Activated CD8-positive, alpha-beta memory T cell treated with anti-CD3 and anti-CD28 coated beads, Interleukin-2, amount 50 U/mL, for 24 hours (primary cell): ENCODE measurements at regions not wholly inside any gene's neighbourhood (a gene's known extent, or its start where the extent isn't known, plus 50 kb on each side); places are given as distances from the start of the nearest gene placed in this dataset.
A peak's percentile ranks its signal among the peaks of the same experiment; 100 is the strongest.
"Not testable (repeated sequence)": the region's sequence is repeated elsewhere in the genome, so short reads cannot be mapped to it uniquely, and the experiment has no call there.

Experiments used
- DNase-seq: peaks from one replicate; pipeline ENCODE4 v3.0.0-alpha.2; 2020; ENCODE audit errors: extremely low read depth

DNA sequence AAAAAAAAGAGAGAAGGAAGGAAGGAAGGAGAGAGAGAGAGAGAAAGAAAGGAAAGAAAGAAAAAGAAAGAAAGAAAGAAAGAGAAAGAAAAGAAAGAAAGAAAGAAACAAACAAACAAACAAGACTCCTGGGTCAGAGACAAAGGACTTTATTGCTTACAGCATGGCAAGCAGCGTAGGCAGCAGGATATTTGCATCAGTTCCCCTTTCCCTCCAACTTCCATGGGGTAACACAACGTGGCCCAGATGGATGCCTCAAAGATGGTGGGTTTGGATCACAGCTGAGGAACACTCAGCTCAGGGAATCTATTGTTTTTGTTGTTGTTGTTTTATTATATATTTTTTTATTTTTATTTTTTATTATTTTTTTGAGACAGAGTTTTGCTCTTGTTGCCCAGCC is 128.5 kb upstream of the VKORC1L1 start:
- DNase-seq, result no peak

GRCh38 chr7:65746398-65746669 is 126.5 kb upstream of the VKORC1L1 start:
- no peak for DNase-seq

- DNase-seq, result no peak
Measured at GRCh38 chr7:65749039-65749438, 123.8 kb upstream of the VKORC1L1 start.

- DNase-seq, result no peak
Measured at GRCh38 chr7:65749518-65749917, 123.4 kb upstream of the VKORC1L1 start.

DNA sequence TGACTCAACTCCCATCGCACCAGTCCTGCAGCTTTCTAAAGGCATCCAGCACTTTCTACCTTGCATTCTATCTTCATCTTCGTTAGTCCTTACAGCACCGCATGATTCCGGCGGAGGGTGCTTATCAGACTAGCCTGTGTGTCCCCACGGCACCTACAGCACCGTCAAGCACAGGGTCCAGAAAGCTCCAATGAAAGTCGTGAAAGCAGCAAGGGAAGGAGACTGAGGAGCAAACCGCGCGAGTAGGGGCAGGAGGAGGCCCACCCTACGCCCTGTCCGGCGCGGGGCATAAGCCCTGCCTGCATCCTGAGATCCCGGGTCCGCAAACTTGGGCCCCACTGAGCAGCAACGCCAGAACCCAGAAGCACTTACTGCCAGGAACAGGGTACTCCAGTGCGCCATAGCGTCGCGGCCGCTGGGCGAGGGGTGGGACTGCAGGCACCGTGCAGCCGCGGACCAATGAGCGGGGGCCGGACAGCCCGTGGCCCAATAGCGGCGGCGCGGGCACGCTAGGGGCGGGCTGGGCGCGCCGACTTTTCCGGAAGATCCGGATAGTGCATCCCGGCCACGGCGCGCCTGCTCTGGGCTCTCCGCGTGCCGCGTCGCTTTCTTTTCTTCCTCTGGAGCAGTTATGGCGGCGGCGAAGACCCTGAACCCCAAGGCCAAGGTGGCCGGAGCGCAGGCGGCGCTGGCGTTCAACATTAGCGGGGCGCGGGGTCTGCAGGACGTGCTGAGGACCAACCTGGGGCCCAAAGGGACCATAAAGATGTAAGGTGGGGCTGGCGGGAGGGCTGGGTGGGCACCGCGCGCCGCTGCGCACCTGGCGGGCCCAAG is 122.1 kb upstream of the VKORC1L1 start:
- DNase-seq, result peak; percentile 72

DNA sequence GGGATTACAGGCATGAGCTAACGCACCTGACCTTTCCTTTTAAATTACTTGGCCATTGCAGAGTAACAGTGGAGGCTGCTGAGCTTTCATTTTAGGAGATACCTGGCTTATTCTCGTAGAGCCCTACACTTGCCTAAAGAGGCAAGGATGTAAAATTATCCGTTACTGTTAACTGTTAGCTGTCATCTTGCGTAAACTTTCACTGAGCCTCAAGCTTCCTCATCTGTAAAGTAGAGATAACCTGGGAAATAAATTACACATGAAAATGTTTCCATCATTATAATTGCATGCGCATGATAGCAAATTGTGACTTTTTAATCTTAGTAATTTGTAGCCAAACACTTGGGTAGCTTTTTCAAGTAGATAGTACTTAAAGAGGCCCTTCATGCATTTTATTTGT is 118.8 kb upstream of the VKORC1L1 start:
- not testable (repeated sequence) for DNase-seq

DNA sequence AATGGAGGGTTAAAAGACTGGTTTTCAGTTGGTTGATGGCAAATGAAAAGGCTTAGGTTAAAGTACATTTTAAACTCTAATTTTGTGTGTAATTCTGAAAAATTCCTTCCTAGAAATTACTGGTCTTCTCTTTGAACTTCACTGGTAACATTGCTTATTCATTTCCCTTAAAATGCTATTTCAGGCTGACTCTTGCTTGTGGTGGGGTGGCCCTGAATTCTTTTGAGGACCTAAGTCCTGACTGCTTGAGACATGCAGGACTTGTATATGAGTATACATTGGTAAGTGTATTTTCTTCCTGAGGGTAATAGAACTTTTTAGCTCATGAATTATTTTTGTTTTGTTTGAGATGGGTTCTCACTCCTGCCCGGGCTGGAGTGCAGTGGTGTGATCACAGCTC is 113.9 kb upstream of the VKORC1L1 start:
- DNase-seq, result not testable (repeated sequence)

GRCh38 chr7:65762712-65763111 is 110.2 kb upstream of the VKORC1L1 start:
- not testable (repeated sequence) for DNase-seq

DNA sequence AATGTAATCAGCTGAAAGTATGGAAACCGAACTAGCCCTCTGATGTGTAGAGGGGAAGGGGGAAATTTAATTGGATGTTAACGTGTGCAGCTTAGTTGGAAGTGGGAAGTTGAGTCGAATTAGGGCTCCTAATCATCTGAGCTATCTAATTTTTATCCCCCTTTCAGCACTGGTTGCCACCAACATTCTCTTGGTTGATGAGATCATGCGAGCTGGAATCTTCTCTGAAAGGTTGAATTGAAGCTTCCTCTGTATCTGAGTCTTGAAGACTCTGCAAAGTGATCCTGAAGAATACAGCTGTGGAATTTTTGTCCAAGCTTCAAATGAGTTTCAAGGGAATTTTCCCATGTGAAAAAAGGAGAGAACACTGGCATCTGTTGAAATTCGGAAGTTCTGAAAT is 109.8 kb upstream of the VKORC1L1 start:
- DNase-seq, result not testable (repeated sequence)

GRCh38 chr7:65770473-65771225 is 102.2 kb upstream of the VKORC1L1 start:
- DNase-seq, result peak; percentile 84

- DNase-seq, result not testable (repeated sequence)
Measured at GRCh38 chr7:65771226-65771569, 101.7 kb upstream of the VKORC1L1 start.

DNA sequence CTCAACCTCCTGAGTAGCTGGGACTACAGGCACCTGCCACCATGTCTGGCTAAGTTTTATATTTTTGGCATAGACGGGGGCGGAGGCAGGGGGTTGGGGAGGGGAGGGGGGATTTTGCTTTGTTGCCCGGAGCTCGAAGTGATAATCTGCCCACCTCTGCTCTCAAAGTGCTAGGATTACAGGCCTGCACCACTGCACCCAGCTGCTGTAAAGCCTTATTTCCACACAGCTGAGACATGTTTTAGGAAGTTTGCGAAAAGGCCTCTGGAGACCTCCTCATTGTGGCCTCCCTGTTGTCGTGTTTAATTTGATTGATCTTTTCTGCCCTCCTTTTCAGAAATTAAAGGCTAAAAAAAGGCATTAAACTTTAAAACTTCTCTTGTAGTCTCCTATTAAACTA is 96.2 kb upstream of the VKORC1L1 start:
- not testable (repeated sequence) for DNase-seq

GRCh38 chr7:65789943-65790342 is 82.9 kb upstream of the VKORC1L1 start:
- DNase-seq, result not testable (repeated sequence)

DNA sequence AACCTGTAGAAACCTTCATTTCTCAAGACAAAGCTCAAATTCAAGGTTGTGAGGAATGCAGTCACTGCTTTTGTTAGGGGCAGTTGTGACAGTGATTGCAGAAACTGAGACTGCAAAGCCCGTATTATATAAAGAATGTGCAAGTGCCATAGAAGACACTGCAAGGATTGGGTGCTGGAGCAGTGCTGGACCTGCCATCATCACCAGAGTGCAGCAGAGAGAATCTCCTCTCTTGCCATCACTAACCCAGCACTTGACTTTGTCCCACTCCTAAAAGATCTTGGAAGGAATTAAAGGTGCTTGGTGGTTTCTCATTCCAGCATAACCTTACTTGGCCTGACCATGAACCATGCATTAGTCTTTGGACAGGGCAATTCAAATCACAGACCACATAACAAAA is 81.1 kb upstream of the VKORC1L1 start:
- DNase-seq, result not testable (repeated sequence)

DNA sequence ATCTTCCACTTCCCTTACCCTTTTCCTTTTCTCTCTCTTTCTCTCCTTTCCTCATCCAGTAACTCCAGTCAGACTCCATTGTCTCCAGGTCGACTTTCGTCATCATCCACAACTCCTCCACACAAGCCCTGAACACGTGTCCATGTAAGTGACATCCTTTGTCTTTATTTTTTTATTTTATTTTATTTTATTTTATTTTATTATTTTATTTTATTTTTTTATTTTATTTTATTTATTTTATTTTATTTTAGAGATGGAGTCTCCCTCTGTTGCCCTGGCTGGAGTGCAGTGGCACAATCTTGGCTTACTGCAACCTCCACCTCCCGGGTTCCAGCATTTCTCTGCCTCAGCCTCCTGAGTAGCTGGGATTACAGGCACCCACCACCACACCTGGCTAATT is 80.1 kb upstream of the VKORC1L1 start:
- not testable (repeated sequence) for DNase-seq

- DNase-seq, result not testable (repeated sequence)
Measured at GRCh38 chr7:65794671-65795391, 78.0 kb upstream of the VKORC1L1 start.

DNA sequence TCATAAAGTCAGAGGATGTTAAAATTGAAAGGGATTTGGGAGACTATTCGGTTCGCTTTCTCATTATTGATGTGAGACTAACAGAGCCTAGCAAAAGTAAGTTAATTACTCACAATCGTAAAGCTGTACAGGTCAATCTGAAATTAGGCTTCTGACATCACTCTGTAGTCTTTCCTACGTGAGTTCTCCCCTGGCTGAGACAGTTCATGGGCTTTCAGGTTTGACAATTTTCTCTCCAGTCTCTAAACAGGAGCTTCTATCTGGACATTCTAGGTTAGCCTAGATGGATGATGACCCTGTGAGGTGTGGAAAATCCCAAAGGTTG is 77.5 kb upstream of the VKORC1L1 start:
- DNase-seq, result not testable (repeated sequence)

- no peak for DNase-seq
Measured at GRCh38 chr7:65796205-65796604, 76.7 kb upstream of the VKORC1L1 start.

DNA sequence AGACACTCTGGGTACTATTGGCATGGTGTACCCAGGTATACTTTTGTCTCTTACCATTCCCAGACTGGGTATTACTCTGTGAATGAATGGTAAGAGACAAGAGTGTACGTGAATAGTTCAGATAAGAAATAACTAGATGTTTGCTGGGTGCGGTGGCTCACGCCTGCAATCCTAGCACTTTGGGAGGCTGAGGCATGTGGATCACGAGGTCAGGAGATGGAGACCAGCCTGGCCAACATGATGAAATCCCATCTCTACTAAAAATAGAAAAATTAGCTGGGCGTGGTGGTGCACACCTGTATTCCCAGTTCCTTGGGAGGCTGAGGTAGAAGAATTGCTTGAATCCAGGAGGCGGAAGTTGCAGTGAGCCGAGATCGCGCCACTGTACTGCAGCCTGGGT is 75.8 kb upstream of the VKORC1L1 start:
- DNase-seq, result not testable (repeated sequence)

DNA sequence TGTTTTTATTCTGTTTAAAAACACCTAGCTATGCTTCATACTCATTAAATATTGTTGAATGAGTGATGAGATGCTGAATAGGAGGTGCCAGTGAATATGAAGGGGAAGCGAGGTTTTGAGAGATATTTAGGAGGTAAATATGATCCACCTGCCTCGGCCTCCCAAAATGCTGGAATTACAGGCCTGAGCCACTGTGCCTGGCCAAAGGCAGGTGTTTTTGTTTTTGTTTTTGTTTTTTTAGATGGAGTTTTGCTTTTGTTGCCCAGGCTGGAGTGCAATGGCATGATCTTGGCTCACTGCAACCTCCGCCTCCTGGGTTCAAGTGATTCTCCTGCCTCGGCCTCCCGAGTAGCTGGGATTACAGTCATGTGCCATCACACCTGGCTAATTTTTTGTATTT is 75.3 kb upstream of the VKORC1L1 start:
- DNase-seq, result not testable (repeated sequence)

- DNase-seq, result no peak
Measured at GRCh38 chr7:65798111-65799075, 74.5 kb upstream of the VKORC1L1 start.

DNA sequence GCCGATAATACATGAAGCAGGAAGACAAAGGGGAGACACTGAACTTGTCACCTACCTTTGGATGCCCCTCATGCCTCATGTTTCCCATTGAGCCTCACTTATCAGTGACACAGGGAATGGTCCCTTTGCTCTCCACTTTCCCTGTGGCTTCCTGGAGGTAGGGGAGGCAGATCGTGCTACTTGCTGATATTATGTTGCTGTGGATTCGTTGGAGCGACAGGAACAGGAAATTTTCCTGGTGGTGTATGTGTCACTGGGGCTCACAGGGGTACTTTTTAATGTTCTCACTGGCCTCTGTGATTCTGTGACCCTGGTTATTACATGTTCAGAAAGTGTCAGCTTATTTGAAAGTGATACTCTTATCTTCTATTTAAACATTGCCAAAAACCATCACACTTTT is 72.7 kb upstream of the VKORC1L1 start:
- DNase-seq, result not testable (repeated sequence)
